HEK293T (cell line): ENCODE measurements at regions not wholly inside any gene's neighbourhood (a gene's known extent, or its start where the extent isn't known, plus 50 kb on each side); places are given as distances from the start of the nearest gene placed in this dataset.

Experiments used
- CTCF ChIA-PET: fragments of 350-600 bp; formaldehyde crosslinking; extraction: SDS; loops from one replicate; lab custom pipeline; 2021; ENCODE audit warnings: antibody characterized with exemption, inconsistent platforms; lab: Yijun Ruan, JAX
- POLR2A ChIA-PET: fragments of 350-600 bp; formaldehyde crosslinking; extraction: SDS; loops from one replicate; lab custom pipeline; 2020; ENCODE audit warnings: antibody characterized with exemption, inconsistent platforms; lab: Yijun Ruan, JAX
- DNase-seq: peaks from one replicate; pipeline ENCODE4 v3.0.0; 2012; ENCODE audit warnings: mixed read lengths; ENCODE audit errors: extremely low spot score
- ARNT ChIP-seq: fragments of 450-650 bp; IDR thresholded peaks from 2 replicates; pipeline ENCODE4 v1.6.1; 2017; ENCODE audit warnings: mild to moderate bottlenecking
- BHLHE40 ChIP-seq: fragments of 450-650 bp; IDR thresholded peaks from 2 replicates; pipeline ENCODE4 v1.6.1; 2016; ENCODE audit warnings: mild to moderate bottlenecking, moderate library complexity, borderline replicate concordance
- CTBP1 ChIP-seq: fragments of 450-650 bp; IDR thresholded peaks from 2 replicates; pipeline ENCODE4 v1.6.1; 2016; ENCODE audit warnings: borderline replicate concordance
- ELF4 ChIP-seq: fragments of 450-650 bp; IDR thresholded peaks from 2 replicates; pipeline ENCODE4 v1.6.1; 2017; ENCODE audit warnings: antibody characterized with exemption
- FOXA1 ChIP-seq: fragments of 450-650 bp; IDR thresholded peaks from 2 replicates; pipeline ENCODE4 v1.6.1; 2016; ENCODE audit warnings: mild to moderate bottlenecking
- FOXK2 ChIP-seq: fragments of 450-650 bp; IDR thresholded peaks from 2 replicates; pipeline ENCODE4 v1.6.1; 2016; ENCODE audit warnings: mild to moderate bottlenecking
- FOXM1 ChIP-seq: fragments of 450-650 bp; IDR thresholded peaks from 2 replicates; pipeline ENCODE4 v1.6.1; 2017; ENCODE audit warnings: mild to moderate bottlenecking, borderline replicate concordance
- HDGF ChIP-seq: fragments of 450-650 bp; IDR thresholded peaks from 2 replicates; pipeline ENCODE4 v1.6.1; 2017; ENCODE audit warnings: antibody characterized with exemption, borderline replicate concordance
- L3MBTL2 ChIP-seq: fragments of 450-650 bp; conservative IDR thresholded peaks from 2 replicates; pipeline ENCODE4 v1.6.1; 2016; ENCODE audit warnings: mild to moderate bottlenecking
- LEF1 ChIP-seq: fragments of 450-650 bp; IDR thresholded peaks from 2 replicates; pipeline ENCODE4 v1.6.1; 2017; ENCODE audit warnings: mild to moderate bottlenecking, borderline replicate concordance
- NFRKB ChIP-seq: fragments of 450-650 bp; IDR thresholded peaks from 2 replicates; pipeline ENCODE4 v1.6.1; 2016; ENCODE audit warnings: mild to moderate bottlenecking, moderate library complexity
- SP1 ChIP-seq: fragments of 450-650 bp; IDR thresholded peaks from 2 replicates; pipeline ENCODE4 v1.6.1; 2017
- SUZ12 ChIP-seq: fragments of 450-650 bp; IDR thresholded peaks from 2 replicates; pipeline ENCODE4 v1.6.1; 2016; ENCODE audit warnings: mild to moderate bottlenecking
- TARDBP ChIP-seq: fragments of 450-650 bp; IDR thresholded peaks from 2 replicates; pipeline ENCODE4 v1.6.1; 2016
- ZNF384 ChIP-seq: fragments of 450-650 bp; IDR thresholded peaks from 2 replicates; pipeline ENCODE4 v1.6.1; 2016
- TF ChIP-seq, protein P1 (sequence below): fragments of 450-650 bp; IDR thresholded peaks from 2 replicates; pipeline ENCODE4 v1.6.1; 2016

DNA sequence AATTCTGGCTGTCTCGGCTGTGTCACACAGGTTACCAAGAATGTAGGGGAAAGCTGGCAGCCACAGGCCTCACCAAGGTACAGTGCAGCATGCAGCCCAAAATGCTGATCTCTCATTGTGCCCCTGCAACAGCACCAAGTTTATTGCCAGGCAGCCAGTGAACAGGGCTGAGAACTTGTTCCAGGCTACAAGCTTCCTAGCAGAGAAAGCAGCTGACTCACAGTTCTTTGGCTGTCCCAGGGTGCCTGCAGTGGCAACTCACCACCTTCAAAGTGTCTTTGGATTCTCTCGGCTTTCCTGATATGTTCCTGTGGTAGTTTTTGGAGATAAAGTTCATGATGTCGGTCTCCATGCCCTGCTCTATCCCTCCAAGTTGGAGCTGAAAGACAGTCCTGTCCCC lies 719.1 kb upstream of the ANO3 start:
- ChIA-PET CTCF (no interaction called here), POLR2A (no interaction called here)
- DNase-seq: no peak
- TF ChIP-seq ARNT (no peak), FOXA1 (no peak)

DNA sequence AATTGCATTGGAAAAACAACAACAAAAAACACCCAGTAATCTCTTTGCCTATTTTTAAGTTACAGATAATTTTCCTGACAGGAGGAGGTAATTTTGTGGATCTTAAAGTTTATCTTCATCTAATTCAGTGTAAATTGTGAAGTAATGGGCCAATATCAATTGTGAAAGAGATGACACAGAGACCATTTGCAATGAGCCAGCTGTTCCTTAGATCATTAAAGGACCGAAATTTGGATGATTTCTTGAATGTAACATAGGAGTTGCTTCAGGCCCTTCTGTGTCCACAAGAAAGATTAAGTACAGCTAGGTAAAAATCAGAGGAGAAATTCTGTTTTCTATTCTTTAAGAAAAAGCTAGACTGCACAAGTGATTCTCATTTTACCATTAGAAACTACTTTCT lies 718.5 kb upstream of the ANO3 start:
- ChIA-PET POLR2A (no interaction called here), CTCF (no interaction called here)
- no peak for DNase-seq
- no peak for TF ChIP-seq FOXK2
- TF ChIP-seq, protein P1, sequence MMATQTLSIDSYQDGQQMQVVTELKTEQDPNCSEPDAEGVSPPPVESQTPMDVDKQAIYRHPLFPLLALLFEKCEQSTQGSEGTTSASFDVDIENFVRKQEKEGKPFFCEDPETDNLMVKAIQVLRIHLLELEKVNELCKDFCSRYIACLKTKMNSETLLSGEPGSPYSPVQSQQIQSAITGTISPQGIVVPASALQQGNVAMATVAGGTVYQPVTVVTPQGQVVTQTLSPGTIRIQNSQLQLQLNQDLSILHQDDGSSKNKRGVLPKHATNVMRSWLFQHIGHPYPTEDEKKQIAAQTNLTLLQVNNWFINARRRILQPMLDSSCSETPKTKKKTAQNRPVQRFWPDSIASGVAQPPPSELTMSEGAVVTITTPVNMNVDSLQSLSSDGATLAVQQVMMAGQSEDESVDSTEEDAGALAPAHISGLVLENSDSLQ: no peak
- TF ChIP-seq NFRKB: no peak
- TF ChIP-seq L3MBTL2: no peak
- no peak for TF ChIP-seq ZNF384

DNA sequence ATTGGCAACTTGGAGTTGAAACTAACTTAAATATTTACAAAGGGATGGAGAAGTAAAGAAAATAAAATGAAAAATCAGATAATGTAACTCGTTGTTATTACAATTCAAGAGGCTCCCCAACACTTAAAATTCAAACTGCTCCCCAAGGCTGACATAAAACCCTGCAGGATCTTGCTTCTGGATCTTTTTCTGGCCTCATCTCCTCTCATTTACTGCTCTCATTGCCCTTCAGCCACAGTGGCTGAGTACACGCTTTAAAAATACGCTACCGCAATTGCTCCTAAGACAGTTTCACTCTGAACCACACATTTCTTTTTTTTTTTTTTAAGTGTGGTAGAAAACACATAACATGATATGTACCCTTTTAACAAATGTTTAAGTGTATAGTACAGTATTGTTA lies 718.1 kb upstream of the ANO3 start:
- DNase-seq: no peak
- no peak for TF ChIP-seq FOXK2
- TF ChIP-seq CTBP1: no peak
- no peak for TF ChIP-seq HDGF
- no peak for TF ChIP-seq BHLHE40
- TF ChIP-seq FOXA1: no peak
- ChIA-PET POLR2A (no interaction called here), CTCF (no interaction called here)

DNA sequence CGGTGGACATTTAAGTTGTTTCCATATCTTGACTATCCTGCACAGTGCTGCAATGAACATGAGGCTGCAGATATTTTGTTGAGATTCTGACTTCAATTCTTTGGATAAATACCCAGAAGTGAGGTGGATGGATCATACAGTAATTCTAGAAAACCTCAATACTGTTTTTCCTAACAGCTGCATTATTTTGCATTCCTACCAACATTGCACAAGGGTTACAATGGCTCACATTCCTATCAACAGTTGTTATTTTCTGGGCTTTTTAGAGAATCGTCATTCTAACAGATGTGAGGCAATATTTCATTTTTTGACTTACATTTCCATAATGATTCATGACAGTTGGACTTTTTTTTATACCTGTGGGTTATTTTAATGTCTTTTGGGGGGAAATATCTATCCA lies 716.9 kb upstream of the ANO3 start:
- ChIA-PET POLR2A (no interaction called here), CTCF (no interaction called here)
- TF ChIP-seq ARNT (no peak), L3MBTL2 (no peak), FOXM1 (no peak), HDGF (no peak), SUZ12 (no peak), BHLHE40 (no peak), CTBP1 (no peak), LEF1 (no peak), TARDBP (no peak), SP1 (no peak), FOXK2 (no peak), ELF4 (no peak)
- TF ChIP-seq, protein P1: no peak
- DNase-seq: no peak

DNA sequence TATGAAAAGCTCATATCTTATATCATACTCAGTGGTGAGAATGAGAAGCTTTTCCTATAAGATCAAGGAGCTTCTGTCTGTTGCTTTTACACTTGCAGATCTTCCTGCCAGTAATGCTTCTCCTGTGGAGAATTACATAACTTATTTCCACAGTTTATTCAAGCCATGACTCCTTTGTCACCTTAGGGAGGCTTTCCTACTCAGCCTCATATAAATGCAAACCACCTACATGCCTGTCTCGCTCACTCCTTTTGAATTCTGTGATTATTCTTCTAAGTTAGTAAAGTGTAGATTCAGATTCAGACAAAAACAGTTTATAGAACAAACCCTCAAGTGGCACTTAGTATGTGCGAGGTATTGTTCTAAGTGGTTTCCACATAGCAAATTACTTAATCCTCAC lies 716.1 kb upstream of the ANO3 start:
- TF ChIP-seq LEF1 (no peak), BHLHE40 (no peak), TARDBP (no peak), ZNF384 (no peak), NFRKB (no peak), HDGF (no peak), FOXK2 (no peak), FOXA1 (no peak), CTBP1 (no peak), SUZ12 (no peak)
- TF ChIP-seq, protein P1: no peak
- DNase-seq: no peak
- ChIA-PET POLR2A (no interaction called here), CTCF (no interaction called here)

DNA sequence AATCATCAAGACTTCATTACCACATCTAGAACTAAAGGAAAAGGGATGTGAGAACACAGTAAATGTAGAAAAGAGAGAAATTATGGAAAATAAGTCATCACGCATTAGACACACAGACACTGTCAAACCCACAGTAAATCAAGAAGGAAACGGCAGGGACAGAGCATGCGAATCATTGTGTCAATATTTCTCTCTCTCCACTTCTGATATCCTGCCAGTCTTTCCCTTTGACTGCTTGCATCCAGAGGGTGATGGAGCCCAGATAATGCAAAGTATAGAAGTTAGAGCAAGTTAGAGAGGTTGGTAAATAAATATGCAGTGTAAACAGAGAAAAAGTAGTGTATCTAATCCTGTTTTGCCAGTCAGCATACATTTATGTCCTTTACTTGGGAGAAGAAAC lies 706.8 kb upstream of the ANO3 start:
- ChIA-PET CTCF (no interaction called here), POLR2A (no interaction called here)
- DNase-seq: no peak
- TF ChIP-seq ARNT (no peak), LEF1 (no peak), SP1 (no peak), ELF4 (no peak), BHLHE40 (no peak), NFRKB (no peak), CTBP1 (no peak), HDGF (no peak), FOXM1 (no peak), L3MBTL2 (no peak), FOXK2 (no peak)
- TF ChIP-seq, protein P1: no peak

DNA sequence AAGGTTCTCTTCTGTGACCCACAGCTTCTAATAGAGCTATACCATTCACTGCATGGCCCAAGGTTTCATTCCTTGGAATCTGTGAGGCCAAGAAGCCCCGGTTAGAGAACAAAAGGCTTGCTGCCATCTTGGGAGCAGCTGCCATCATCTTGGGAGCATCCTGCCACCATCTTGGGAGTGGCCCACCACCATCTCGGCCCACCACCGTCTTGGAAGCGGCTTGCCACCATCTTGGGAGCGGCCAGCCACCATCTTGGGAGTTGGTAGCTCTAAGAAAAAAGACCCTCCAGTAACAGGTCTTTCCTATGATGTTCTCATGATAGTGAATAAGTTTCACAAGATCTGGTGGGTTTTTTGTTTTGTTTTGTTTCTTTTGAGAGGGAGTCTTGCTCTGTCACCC lies 703.9 kb upstream of the ANO3 start:
- POLR2A ChIA-PET: no interaction called here
- DNase-seq: no peak
- CTCF ChIA-PET: no interaction called here
- no peak for TF ChIP-seq BHLHE40
- no peak for TF ChIP-seq TARDBP
- TF ChIP-seq FOXA1: no peak
- TF ChIP-seq ARNT: no peak
- TF ChIP-seq SP1: no peak
- TF ChIP-seq CTBP1: no peak
